ENCODE measurements at regions not wholly inside any gene's neighbourhood (a gene's known extent, or its start where the extent isn't known, plus 50 kb on each side); places are given as distances from the start of the nearest gene placed in this dataset.

DNA sequence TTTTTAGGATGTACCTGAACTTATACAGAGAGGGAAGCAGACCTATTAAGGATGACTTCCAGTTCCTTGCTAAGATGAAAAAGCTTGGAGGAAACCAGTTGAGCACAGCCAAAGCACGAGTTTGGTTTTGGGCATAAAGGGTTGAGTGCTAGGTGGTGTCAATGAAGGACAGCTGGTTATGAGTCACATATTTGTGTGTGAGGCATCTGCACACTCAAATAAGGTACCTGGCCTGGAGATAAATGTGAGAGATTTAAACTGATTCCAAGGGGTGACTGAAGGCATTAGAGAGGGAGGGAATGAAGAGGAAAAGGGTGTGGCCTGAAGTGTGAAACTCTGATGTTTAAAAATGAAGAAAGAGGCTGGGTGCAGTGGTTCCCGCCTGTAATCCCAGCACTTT, 486.7 kb downstream of the DIPK2A start:
- peak; percentile 29 for DNase-seq (ENCODE audit: insufficient read length, low spot score, missing footprints)
- Histone ChIP-seq H2AFZ (ENCODE audit: low read length) (no peak overlapping the region), H3K36me3 (ENCODE audit: insufficient read depth, low read length) (no peaks in the 10 kb centered on the region), H4K20me1 (ENCODE audit: insufficient read depth, low read length) (no peaks in the 10 kb centered on the region), H3K4me1 (ENCODE audit: insufficient read depth, low read length) (no peaks in the 10 kb centered on the region), H3K4me3 (ENCODE audit: insufficient read depth, low read length) (no peak overlapping the region), H3K27me3 (ENCODE audit: insufficient read depth, low read length) (no peaks in the 10 kb centered on the region), H3K9me3 (ENCODE audit: low read depth, low read length) (no peaks in the 10 kb centered on the region), H3K27ac (ENCODE audit: low read depth, low read length) (no peak overlapping the region), H3K4me2 (ENCODE audit: insufficient read depth, low read length) (no peak overlapping the region), H3K79me2 (ENCODE audit: insufficient read depth, low read length) (no peaks in the 10 kb centered on the region)
- TF ChIP-seq, protein P1, sequence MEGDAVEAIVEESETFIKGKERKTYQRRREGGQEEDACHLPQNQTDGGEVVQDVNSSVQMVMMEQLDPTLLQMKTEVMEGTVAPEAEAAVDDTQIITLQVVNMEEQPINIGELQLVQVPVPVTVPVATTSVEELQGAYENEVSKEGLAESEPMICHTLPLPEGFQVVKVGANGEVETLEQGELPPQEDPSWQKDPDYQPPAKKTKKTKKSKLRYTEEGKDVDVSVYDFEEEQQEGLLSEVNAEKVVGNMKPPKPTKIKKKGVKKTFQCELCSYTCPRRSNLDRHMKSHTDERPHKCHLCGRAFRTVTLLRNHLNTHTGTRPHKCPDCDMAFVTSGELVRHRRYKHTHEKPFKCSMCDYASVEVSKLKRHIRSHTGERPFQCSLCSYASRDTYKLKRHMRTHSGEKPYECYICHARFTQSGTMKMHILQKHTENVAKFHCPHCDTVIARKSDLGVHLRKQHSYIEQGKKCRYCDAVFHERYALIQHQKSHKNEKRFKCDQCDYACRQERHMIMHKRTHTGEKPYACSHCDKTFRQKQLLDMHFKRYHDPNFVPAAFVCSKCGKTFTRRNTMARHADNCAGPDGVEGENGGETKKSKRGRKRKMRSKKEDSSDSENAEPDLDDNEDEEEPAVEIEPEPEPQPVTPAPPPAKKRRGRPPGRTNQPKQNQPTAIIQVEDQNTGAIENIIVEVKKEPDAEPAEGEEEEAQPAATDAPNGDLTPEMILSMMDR (IDR thresholded peaks at IDR 0.05; ENCODE audit: extremely low read depth, low read depth, low read length), result no peak

DNA sequence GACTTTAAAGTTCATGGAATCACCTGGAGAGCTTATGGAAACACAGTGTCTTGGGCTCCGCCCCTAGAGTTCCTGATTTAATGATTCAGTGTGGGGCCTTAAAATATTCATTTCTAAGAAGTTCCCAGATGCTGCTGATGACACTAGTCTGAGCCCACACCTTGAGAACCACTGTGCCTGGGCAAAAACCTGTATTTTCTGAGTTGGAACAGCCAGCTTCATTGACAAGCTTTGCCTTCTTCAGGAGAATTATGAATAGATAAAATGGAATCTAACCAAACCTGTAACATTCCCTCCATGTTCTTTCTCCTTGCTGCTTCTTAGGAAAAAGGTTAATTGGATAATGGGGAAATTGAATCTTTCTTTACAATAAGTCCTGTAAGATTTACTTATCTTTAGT, 490.7 kb downstream of the DIPK2A start:
- Histone ChIP-seq H3K27ac (ENCODE audit: low read depth, low read length) (no peak overlapping the region), H4K20me1 (ENCODE audit: insufficient read depth, low read length) (no peaks in the 10 kb centered on the region), H3K9me3 (ENCODE audit: low read depth, low read length) (no peaks in the 10 kb centered on the region), H3K4me1 (ENCODE audit: insufficient read depth, low read length) (no peaks in the 10 kb centered on the region), H3K79me2 (ENCODE audit: insufficient read depth, low read length) (no peaks in the 10 kb centered on the region), H2AFZ (ENCODE audit: low read length) (no peak overlapping the region), H3K27me3 (ENCODE audit: insufficient read depth, low read length) (no peaks in the 10 kb centered on the region), H3K4me2 (ENCODE audit: insufficient read depth, low read length) (no peak overlapping the region), H3K36me3 (ENCODE audit: insufficient read depth, low read length) (no peaks in the 10 kb centered on the region), H3K4me3 (ENCODE audit: insufficient read depth, low read length) (no peak overlapping the region)
- TF ChIP-seq, protein P1 (IDR thresholded peaks at IDR 0.05; ENCODE audit: extremely low read depth, low read depth, low read length), result no peak
- no peak for DNase-seq (ENCODE audit: insufficient read length, low spot score, missing footprints)

DNA sequence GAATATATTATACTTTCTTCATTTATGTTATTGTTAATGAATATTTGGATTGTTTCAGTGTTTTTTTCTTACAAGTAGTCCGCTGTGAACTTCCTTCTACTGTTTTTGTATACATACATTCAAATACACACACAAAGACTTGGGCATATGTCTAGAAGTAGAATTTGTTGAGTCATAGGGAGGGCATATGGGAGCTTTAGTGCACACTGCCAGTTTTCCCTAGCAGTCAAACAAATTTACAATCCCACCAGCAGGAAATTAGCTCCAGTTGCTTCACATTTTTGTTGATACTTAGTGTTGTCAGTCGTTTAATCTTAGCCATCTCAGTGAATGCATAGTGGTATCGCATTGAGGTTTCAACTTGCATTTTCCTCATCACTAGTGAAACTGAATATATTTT, 492.3 kb downstream of the DIPK2A start:
- Histone ChIP-seq H3K79me2 (ENCODE audit: insufficient read depth, low read length) (no peaks in the 10 kb centered on the region), H3K4me2 (ENCODE audit: insufficient read depth, low read length) (no peak overlapping the region), H3K27ac (ENCODE audit: low read depth, low read length) (no peak overlapping the region), H3K4me1 (ENCODE audit: insufficient read depth, low read length) (no peaks in the 10 kb centered on the region), H2AFZ (ENCODE audit: low read length) (no peak overlapping the region), H3K27me3 (ENCODE audit: insufficient read depth, low read length) (no peaks in the 10 kb centered on the region), H3K36me3 (ENCODE audit: insufficient read depth, low read length) (no peaks in the 10 kb centered on the region), H4K20me1 (ENCODE audit: insufficient read depth, low read length) (no peaks in the 10 kb centered on the region), H3K4me3 (ENCODE audit: insufficient read depth, low read length) (no peak overlapping the region), H3K9me3 (ENCODE audit: low read depth, low read length) (no peaks in the 10 kb centered on the region)
- TF ChIP-seq, protein P1 (IDR thresholded peaks at IDR 0.05; ENCODE audit: extremely low read depth, low read depth, low read length), result no peak
- no peak for DNase-seq (ENCODE audit: insufficient read length, low spot score, missing footprints)

DNA sequence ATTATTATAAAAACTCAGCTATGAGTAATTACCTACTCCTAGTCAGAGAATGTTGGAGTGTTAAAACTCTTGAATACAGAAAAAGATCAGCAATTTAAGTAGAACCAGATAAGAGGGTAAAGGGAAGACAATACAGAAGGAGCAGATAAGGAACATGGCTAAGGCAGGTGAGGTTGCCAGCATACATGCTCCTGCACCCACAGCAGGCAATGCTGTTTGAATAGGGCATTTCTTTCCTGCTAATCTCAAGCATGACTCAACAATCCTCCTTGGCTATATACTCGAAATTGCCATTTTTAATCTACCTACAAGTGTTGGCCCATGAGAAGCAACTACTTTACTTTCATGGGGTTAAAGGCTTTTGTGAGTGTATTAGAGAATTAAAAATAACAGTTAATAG, 494.5 kb downstream of the DIPK2A start:
- no peak overlapping the region for H3K4me2 ChIP-seq (ENCODE audit: insufficient read depth, low read length)
- DNase-seq (ENCODE audit: insufficient read length, low spot score, missing footprints), result no peak
- H4K20me1 ChIP-seq (ENCODE audit: insufficient read depth, low read length), result no peaks in the 10 kb centered on the region
- H3K79me2 ChIP-seq (ENCODE audit: insufficient read depth, low read length), result no peaks in the 10 kb centered on the region
- TF ChIP-seq, protein P1 (IDR thresholded peaks at IDR 0.05; ENCODE audit: extremely low read depth, low read depth, low read length), result no peak
- no peak overlapping the region for H2AFZ ChIP-seq (ENCODE audit: low read length)
- no peaks in the 10 kb centered on the region for H3K9me3 ChIP-seq (ENCODE audit: low read depth, low read length)
- H3K27me3 ChIP-seq (ENCODE audit: insufficient read depth, low read length), result no peaks in the 10 kb centered on the region
- H3K27ac ChIP-seq (ENCODE audit: low read depth, low read length), result no peak overlapping the region
- no peaks in the 10 kb centered on the region for H3K4me1 ChIP-seq (ENCODE audit: insufficient read depth, low read length)
- H3K4me3 ChIP-seq (ENCODE audit: insufficient read depth, low read length), result no peak overlapping the region
- H3K36me3 ChIP-seq (ENCODE audit: insufficient read depth, low read length), result no peaks in the 10 kb centered on the region

Measured in osteoblast (primary cell).